ENCODE measurements at regions not wholly inside any gene's neighbourhood (a gene's known extent, or its start where the extent isn't known, plus 50 kb on each side); places are given as distances from the start of the nearest gene placed in this dataset.

GRCh38 chr2:71905205-71905604 is 242.5 kb downstream of the CYP26B1 start:
- TF ChIP-seq GABPA (IDR thresholded peaks at IDR 0.05; ENCODE audit: low read depth) (no peak), CTCF (IDR thresholded peaks at IDR 0.05; ENCODE audit: insufficient read depth, low read length) (no peak), REST (IDR thresholded peaks at IDR 0.05; ENCODE audit: insufficient replicate concordance, low read depth) (no peak), SPI1 (IDR thresholded peaks at IDR 0.05; ENCODE audit: borderline replicate concordance, low read depth) (no peak), POLR2AphosphoS5 (IDR thresholded peaks at IDR 0.05; ENCODE audit: low read depth) (no peak)
- no peak for DNase-seq (ENCODE audit: low read depth in 1 of 2, low spot score in 1 of 2)

GRCh38 chr2:71903841-71904240 is 243.8 kb downstream of the CYP26B1 start:
- no peak for DNase-seq (ENCODE audit: low read depth in 1 of 2, low spot score in 1 of 2)
- no peak for TF ChIP-seq CTCF (IDR thresholded peaks at IDR 0.05; ENCODE audit: insufficient read depth, low read length)
- TF ChIP-seq SPI1 (IDR thresholded peaks at IDR 0.05; ENCODE audit: borderline replicate concordance, low read depth), result no peak
- no peak for TF ChIP-seq POLR2AphosphoS5 (IDR thresholded peaks at IDR 0.05; ENCODE audit: low read depth)
- TF ChIP-seq REST (IDR thresholded peaks at IDR 0.05; ENCODE audit: insufficient replicate concordance, low read depth), result no peak
- no peak for TF ChIP-seq GABPA (IDR thresholded peaks at IDR 0.05; ENCODE audit: low read depth)
- H3K27ac ChIP-seq (replicated peaks), result no peak overlapping the region
- no peak overlapping the region for H3K4me3 ChIP-seq (replicated peaks; ENCODE audit: insufficient read depth, low read length)
- H3K27me3 ChIP-seq (ENCODE audit: insufficient read depth, poor library complexity, severe bottlenecking), result no peaks in the 10 kb centered on the region

More at GRCh38 chr2:71905205-71905604, 242.5 kb downstream of the CYP26B1 start:
- no peaks in the 10 kb centered on the region for H3K27me3 ChIP-seq (ENCODE audit: insufficient read depth, poor library complexity, severe bottlenecking)
- no peak overlapping the region for H3K27ac ChIP-seq (replicated peaks)
- no peak overlapping the region for H3K4me3 ChIP-seq (replicated peaks; ENCODE audit: insufficient read depth, low read length)

- H3K27ac ChIP-seq (replicated peaks), result no peak overlapping the region
- H3K27me3 ChIP-seq (ENCODE audit: insufficient read depth, poor library complexity, severe bottlenecking), result no peaks in the 10 kb centered on the region
- no peak for TF ChIP-seq POLR2AphosphoS5 (IDR thresholded peaks at IDR 0.05; ENCODE audit: low read depth)
- no peak for TF ChIP-seq REST (IDR thresholded peaks at IDR 0.05; ENCODE audit: insufficient replicate concordance, low read depth)
- TF ChIP-seq CTCF (IDR thresholded peaks at IDR 0.05; ENCODE audit: insufficient read depth, low read length), result no peak
- TF ChIP-seq GABPA (IDR thresholded peaks at IDR 0.05; ENCODE audit: low read depth), result no peak
- no peak for TF ChIP-seq SPI1 (IDR thresholded peaks at IDR 0.05; ENCODE audit: borderline replicate concordance, low read depth)
- no peak overlapping the region for H3K4me3 ChIP-seq (replicated peaks; ENCODE audit: insufficient read depth, low read length)
- DNase-seq (ENCODE audit: low read depth in 1 of 2, low spot score in 1 of 2), result no peak
Observed at GRCh38 chr2:71901466-71901865, 246.2 kb downstream of the CYP26B1 start.

Data from HL-60 (cell line).